GM19468 (cell line): ENCODE measurements at regions not wholly inside any gene's neighbourhood (a gene's known extent, or its start where the extent isn't known, plus 50 kb on each side); places are given as distances from the start of the nearest gene placed in this dataset.

ENCODE experiments used
- ATAC-seq: cut with Tn5 transposase; IDR thresholded peaks from one replicate; pipeline ENCODE4 v1.9.1; 2021; ENCODE audit warnings: mild to moderate bottlenecking, moderate library complexity, moderate number of reproducible peaks; ENCODE audit not compliant: unreplicated experiment; ENCODE audit errors: extremely low read depth

GRCh38 chr1:116230712-116231111 is 119.5 kb downstream of the MAB21L3 start:
- ATAC-seq: no peak

- ATAC-seq: no peak
These were observed 120.6 kb downstream of the MAB21L3 start for GRCh38 chr1:116231752-116232151.

- no peak for ATAC-seq
These were observed 121.9 kb downstream of the MAB21L3 start for GRCh38 chr1:116232989-116233514.

GRCh38 chr1:116234429-116234828 is 123.2 kb downstream of the MAB21L3 start:
- no peak for ATAC-seq

- ATAC-seq: no peak
These were observed 128.7 kb downstream of the MAB21L3 start for GRCh38 chr1:116239916-116240315.

- no peak for ATAC-seq
These were observed 130.3 kb upstream of the ATP1A1 start for GRCh38 chr1:116242741-116243140.

GRCh38 chr1:116243333-116244054 is 129.6 kb upstream of the ATP1A1 start:
- ATAC-seq: no peak

GRCh38 chr1:116246174-116246573 is 126.9 kb upstream of the ATP1A1 start:
- ATAC-seq: no peak

GRCh38 chr1:116252271-116252670 is 120.8 kb upstream of the ATP1A1 start:
- ATAC-seq: no peak

GRCh38 chr1:116252785-116253184 is 120.3 kb upstream of the ATP1A1 start:
- ATAC-seq: no peak

GRCh38 chr1:116253566-116254382 is 119.3 kb upstream of the ATP1A1 start:
- ATAC-seq: no peak

GRCh38 chr1:116254776-116255175 is 118.3 kb upstream of the ATP1A1 start:
- ATAC-seq: no peak

- ATAC-seq: no peak
These were observed 117.4 kb upstream of the ATP1A1 start for GRCh38 chr1:116255486-116256285.

- ATAC-seq: no peak
These were observed 116.8 kb upstream of the ATP1A1 start for GRCh38 chr1:116256286-116256649.

- no peak for ATAC-seq
These were observed 116.2 kb upstream of the ATP1A1 start for GRCh38 chr1:116256875-116257274.

- peak; percentile 51 for ATAC-seq
These were observed 115.7 kb upstream of the ATP1A1 start for GRCh38 chr1:116257341-116257767.

GRCh38 chr1:116257836-116258235 is 115.2 kb upstream of the ATP1A1 start:
- no peak for ATAC-seq

- no peak for ATAC-seq
These were observed 114.2 kb upstream of the ATP1A1 start for GRCh38 chr1:116258668-116259419.

- ATAC-seq: no peak
These were observed 113.4 kb upstream of the ATP1A1 start for GRCh38 chr1:116259663-116260062.

- ATAC-seq: no peak
These were observed 112.9 kb upstream of the ATP1A1 start for GRCh38 chr1:116260115-116260514.
